Parathyroid adenoma (tissue), 2 donors: ENCODE measurements at regions not wholly inside any gene's neighbourhood (a gene's known extent, or its start where the extent isn't known, plus 50 kb on each side); places are given as distances from the start of the nearest gene placed in this dataset.
A peak's percentile ranks its signal among the peaks of the same experiment; 100 is the strongest.
"Not testable (repeated sequence)": the region's sequence is repeated elsewhere in the genome, so short reads cannot be mapped to it uniquely, and the experiment has no call there.

Experiments
- H2AFZ ChIP-seq: fragments of 300-600 bp; sonication (generic); one replicate; pipeline ENCODE4 v1.7.0; 2017; ENCODE audit warnings: antibody characterized with exemption, mild to moderate bottlenecking
- H3K27ac ChIP-seq: fragments of 300-600 bp; sonication (generic); one replicate; pipeline ENCODE4 v1.7.0; 2017
- H3K27me3 ChIP-seq: fragments of 300-600 bp; sonication (generic); one replicate; pipeline ENCODE4 v1.7.0; 2017; ENCODE audit warnings: low read length; ENCODE audit not compliant: control insufficient read depth, insufficient read depth
- H3K36me3 ChIP-seq: fragments of 300-600 bp; sonication (generic); one replicate; pipeline ENCODE4 v1.7.0; 2017; ENCODE audit warnings: low read length; ENCODE audit not compliant: control insufficient read depth, insufficient read depth
- H3K4me1 ChIP-seq: fragments of 300-600 bp; sonication (generic); one replicate; pipeline ENCODE4 v1.7.0; 2017; ENCODE audit warnings: control low read depth
- H3K4me2 ChIP-seq: fragments of 300-600 bp; sonication (generic); one replicate; pipeline ENCODE4 v1.7.0; 2017; ENCODE audit warnings: low read length
- H3K4me3 ChIP-seq: fragments of 300-600 bp; sonication (generic); one replicate; pipeline ENCODE4 v1.7.0; 2017; ENCODE audit warnings: low read depth, low read length
- H3K79me2 ChIP-seq: fragments of 300-600 bp; sonication (generic); one replicate; pipeline ENCODE4 v1.7.0; 2017; ENCODE audit warnings: control low read depth
- H3K9ac ChIP-seq: fragments of 300-600 bp; sonication (generic); one replicate; pipeline ENCODE4 v1.7.0; 2017; ENCODE audit warnings: mild to moderate bottlenecking
- H3K9me3 ChIP-seq: fragments of 300-600 bp; sonication (generic); one replicate; pipeline ENCODE4 v1.7.0; 2017; ENCODE audit warnings: low read length; ENCODE audit not compliant: control insufficient read depth
- TF ChIP-seq, protein P1 (sequence below): fragments of 300-600 bp; sonication (generic); IDR thresholded peaks from one replicate; pipeline ENCODE4 v1.7.0; 2017; ENCODE audit warnings: antibody characterized with exemption, mild to moderate bottlenecking
- donor health status: primary hyperparathyroidism.

GRCh38 chr6:166253778-166254204 lies 54.4 kb downstream of the PRR18 start:
- H3K79me2 ChIP-seq: no peaks in the 10 kb centered on the region

DNA sequence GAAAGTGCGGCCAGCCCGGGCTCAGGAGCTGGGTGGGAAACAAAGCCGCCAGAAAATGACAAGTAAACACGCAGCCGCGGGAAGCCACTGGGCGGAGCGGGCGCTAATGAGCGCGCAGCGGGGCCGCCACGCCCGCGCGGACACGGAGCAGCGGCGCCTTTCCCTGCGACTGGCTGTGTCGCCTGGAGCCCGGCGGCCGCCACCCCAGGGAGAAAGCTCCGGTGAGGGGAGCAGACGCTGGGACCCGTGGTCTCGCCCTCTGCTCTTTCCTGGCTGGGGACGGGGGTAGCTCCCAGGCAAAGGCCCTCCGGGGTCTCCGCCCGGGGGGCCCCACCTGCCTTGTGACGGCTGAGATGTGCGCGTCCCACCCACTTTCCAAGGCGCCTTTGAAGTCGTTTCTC lies 54.9 kb downstream of the PRR18 start:
- no peaks in the 10 kb centered on the region for H3K36me3 ChIP-seq
- no peaks in the 10 kb centered on the region for H3K9me3 ChIP-seq
- no peaks in the 10 kb centered on the region for H3K27me3 ChIP-seq
- no peak overlapping the region for H3K9ac ChIP-seq
- TF ChIP-seq, protein P1, sequence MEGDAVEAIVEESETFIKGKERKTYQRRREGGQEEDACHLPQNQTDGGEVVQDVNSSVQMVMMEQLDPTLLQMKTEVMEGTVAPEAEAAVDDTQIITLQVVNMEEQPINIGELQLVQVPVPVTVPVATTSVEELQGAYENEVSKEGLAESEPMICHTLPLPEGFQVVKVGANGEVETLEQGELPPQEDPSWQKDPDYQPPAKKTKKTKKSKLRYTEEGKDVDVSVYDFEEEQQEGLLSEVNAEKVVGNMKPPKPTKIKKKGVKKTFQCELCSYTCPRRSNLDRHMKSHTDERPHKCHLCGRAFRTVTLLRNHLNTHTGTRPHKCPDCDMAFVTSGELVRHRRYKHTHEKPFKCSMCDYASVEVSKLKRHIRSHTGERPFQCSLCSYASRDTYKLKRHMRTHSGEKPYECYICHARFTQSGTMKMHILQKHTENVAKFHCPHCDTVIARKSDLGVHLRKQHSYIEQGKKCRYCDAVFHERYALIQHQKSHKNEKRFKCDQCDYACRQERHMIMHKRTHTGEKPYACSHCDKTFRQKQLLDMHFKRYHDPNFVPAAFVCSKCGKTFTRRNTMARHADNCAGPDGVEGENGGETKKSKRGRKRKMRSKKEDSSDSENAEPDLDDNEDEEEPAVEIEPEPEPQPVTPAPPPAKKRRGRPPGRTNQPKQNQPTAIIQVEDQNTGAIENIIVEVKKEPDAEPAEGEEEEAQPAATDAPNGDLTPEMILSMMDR: no peak
- H3K4me2 ChIP-seq: peak overlapping the region; percentile 63
- H3K4me3 ChIP-seq: peak overlapping the region; percentile 3
- H2AFZ ChIP-seq: peak overlapping the region; percentile 64
- H3K27ac ChIP-seq: no peak overlapping the region
- H3K79me2 ChIP-seq: no peaks in the 10 kb centered on the region
- no peaks in the 10 kb centered on the region for H3K4me1 ChIP-seq

More at GRCh38 chr6:166253778-166254204, 54.4 kb downstream of the PRR18 start:
- no peak overlapping the region for H3K27ac ChIP-seq
- H3K9ac ChIP-seq: no peak overlapping the region
- H2AFZ ChIP-seq: peak overlapping the region; percentile 64
- TF ChIP-seq, protein P1: no peak
- no peaks in the 10 kb centered on the region for H3K36me3 ChIP-seq
- H3K4me1 ChIP-seq: no peaks in the 10 kb centered on the region
- peak overlapping the region; percentile 3 for H3K4me3 ChIP-seq
- no peaks in the 10 kb centered on the region for H3K27me3 ChIP-seq
- peak overlapping the region; percentile 63 for H3K4me2 ChIP-seq
- no peaks in the 10 kb centered on the region for H3K9me3 ChIP-seq

GRCh38 chr6:166252601-166253000 lies 55.6 kb downstream of the PRR18 start:
- Histone ChIP-seq H3K79me2 (no peaks in the 10 kb centered on the region), H2AFZ (no peak overlapping the region), H3K36me3 (no peaks in the 10 kb centered on the region), H3K4me1 (no peaks in the 10 kb centered on the region), H3K4me2 (no peak overlapping the region), H3K4me3 (no peak overlapping the region), H3K9me3 (no peaks in the 10 kb centered on the region), H3K27me3 (no peaks in the 10 kb centered on the region), H3K9ac (no peak overlapping the region), H3K27ac (no peak overlapping the region)
- TF ChIP-seq, protein P1: no peak

DNA sequence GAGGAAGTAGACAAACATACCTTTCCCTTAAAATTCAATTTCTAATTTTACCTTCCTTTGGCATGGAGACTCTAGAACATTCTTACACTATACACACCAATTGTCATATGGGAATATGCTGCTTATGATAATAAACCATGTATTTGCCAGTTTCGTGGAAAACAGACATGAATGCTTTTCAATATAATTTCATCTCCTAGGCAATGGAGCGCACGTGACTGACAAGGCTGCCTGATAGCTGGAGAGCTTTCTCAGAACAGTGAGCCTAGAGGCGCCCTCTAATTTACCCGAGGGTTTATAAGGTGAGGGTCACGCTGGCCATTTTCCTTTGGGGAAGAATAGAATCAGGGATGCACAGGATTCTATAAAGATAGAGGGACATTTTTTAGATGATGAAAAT lies 56.5 kb downstream of the PRR18 start:
- no peak overlapping the region for H3K27ac ChIP-seq
- no peaks in the 10 kb centered on the region for H3K4me1 ChIP-seq
- H3K36me3 ChIP-seq: peaks cover 2% of the 10 kb centered on the region
- no peak overlapping the region for H3K4me3 ChIP-seq
- no peak overlapping the region for H3K9ac ChIP-seq
- no peak overlapping the region for H3K4me2 ChIP-seq
- H3K27me3 ChIP-seq: no peaks in the 10 kb centered on the region
- no peak overlapping the region for H2AFZ ChIP-seq
- H3K79me2 ChIP-seq: no peaks in the 10 kb centered on the region
- TF ChIP-seq, protein P1: no peak
- H3K9me3 ChIP-seq: no peaks in the 10 kb centered on the region

- no peak overlapping the region for H3K27ac ChIP-seq
- no peaks in the 10 kb centered on the region for H3K79me2 ChIP-seq
- TF ChIP-seq, protein P1: no peak
- H3K9me3 ChIP-seq: no peaks in the 10 kb centered on the region
- H3K4me2 ChIP-seq: no peak overlapping the region
- H3K4me1 ChIP-seq: no peaks in the 10 kb centered on the region
- no peak overlapping the region for H3K4me3 ChIP-seq
- H2AFZ ChIP-seq: no peak overlapping the region
- H3K36me3 ChIP-seq: peaks cover 3% of the 10 kb centered on the region
- no peaks in the 10 kb centered on the region for H3K27me3 ChIP-seq
- no peak overlapping the region for H3K9ac ChIP-seq
Observed at GRCh38 chr6:166251211-166251610, 57.0 kb downstream of the PRR18 start.

GRCh38 chr6:166249061-166249785 lies 59.0 kb downstream of the PRR18 start:
- H3K27ac ChIP-seq, H3K9me3 ChIP-seq, H3K9ac ChIP-seq, H3K4me2 ChIP-seq, H3K4me1 ChIP-seq, H2AFZ ChIP-seq, H3K27me3 ChIP-seq, H3K79me2 ChIP-seq, H3K4me3 ChIP-seq, H3K36me3 ChIP-seq: not testable (repeated sequence)
